Lower leg skin (tissue), 4 donors: ENCODE measurements at regions not wholly inside any gene's neighbourhood (a gene's known extent, or its start where the extent isn't known, plus 50 kb on each side); places are given as distances from the start of the nearest gene placed in this dataset.

ENCODE experiments used
- DNase-seq, 2 donors: peaks; one replicate each; pipeline ENCODE4 v3.0.0-alpha.2; 2019; ENCODE audit warnings: low spot score in 2 of 2
- H3K4me3 ChIP-seq: fragments of 200-600 bp; sonication (generic); 2 replicates; pipeline ENCODE4 v1.5.1; 2017; ENCODE audit warnings: mild to moderate bottlenecking, low read depth; ENCODE audit not compliant: poor library complexity, severe bottlenecking
- CTCF ChIP-seq, 3 donors: fragments of 450-650 bp; IDR thresholded peaks; one replicate each; pipeline ENCODE4 v1.5.1; 2016; ENCODE audit warnings: antibody characterized with exemption in 3 of 3, mild to moderate bottlenecking in 3 of 3, moderate library complexity in 2 of 3
- POLR2A ChIP-seq, 2 donors: fragments of 450-650 bp; IDR thresholded peaks; one replicate each; pipeline ENCODE4 v1.6.1; 2016 to 2017; ENCODE audit warnings: antibody characterized with exemption in 2 of 2, mild to moderate bottlenecking in 1 of 2, moderate library complexity in 1 of 2
- WGBS, 2 donors: methylation state at CpG; one replicate each; pipeline ENCODE4 v1.1.5; 2018; 5-methylcytosine and 5-hydroxymethylcytosine counted together
- intact Hi-C: fragments of 100-400 bp; cut with DNase I; formaldehyde crosslinking; loops from one replicate; pipeline ENCODE4 v1.15.0; 2023; ENCODE audit warnings: low total_unique reads

DNA sequence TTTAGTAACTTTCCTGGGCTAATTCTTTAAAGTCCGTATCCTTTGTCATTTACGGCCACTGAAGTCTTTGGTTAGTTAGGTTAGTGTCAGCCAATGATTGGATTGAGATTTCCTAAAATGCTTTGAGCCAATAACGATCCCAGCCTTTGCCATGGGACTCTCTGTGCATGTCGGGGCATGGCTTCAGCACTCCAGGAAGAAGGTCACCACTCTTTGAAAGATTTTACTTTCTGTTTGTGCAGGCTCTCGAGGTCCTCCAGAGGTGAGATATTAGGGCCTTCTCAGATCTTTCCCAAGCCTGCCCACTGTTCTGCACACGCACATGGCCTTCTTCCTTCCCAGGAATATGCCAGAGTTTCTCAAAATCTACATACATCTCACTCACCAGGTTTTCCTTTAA is 153.7 kb upstream of the ARGLU1 start:
- TF ChIP-seq POLR2A (IDR thresholded peaks at IDR 0.05) (no peak), CTCF (IDR thresholded peaks at IDR 0.05) (no peak)
- 86 to 92% methylated on average over 6 of the region's 6 CpGs for WGBS, 2 donors
- intact Hi-C loops: no loop called here
- no peak overlapping the region for H3K4me3 ChIP-seq
- DNase-seq: no peak

DNA sequence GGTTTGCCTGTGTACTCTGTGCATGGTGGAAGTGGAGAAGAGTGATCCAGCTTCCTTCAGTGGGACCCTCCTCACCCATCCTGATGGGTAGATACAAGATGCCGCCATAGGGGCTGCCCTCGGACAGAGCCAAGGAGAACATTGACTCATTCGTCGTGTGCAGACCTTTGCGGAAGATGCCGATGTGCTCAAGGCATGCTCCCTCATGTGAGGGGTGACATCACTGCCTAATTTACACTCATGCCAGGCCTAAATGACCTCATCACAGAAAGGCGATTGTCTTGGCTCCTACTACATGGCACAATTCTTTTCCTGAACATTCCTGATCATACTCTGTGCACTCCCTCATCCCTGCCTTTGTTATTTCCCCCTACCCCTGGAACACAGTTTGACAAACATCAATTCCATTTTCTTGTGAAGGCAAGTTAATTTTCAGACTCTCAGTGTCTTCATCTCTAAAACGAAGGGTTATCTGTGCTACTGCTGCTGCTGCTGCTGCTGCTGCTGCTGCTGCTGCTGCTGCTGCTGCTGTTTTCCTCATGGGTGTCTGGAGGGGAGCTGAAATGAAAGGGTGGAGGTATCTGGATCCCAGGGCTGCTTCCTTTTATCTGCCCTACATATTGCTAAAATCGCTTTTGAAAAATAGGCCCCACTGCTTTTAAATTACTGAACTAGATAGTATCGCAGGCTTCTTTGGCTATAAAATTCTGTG is 146.5 kb upstream of the ARGLU1 start:
- TF ChIP-seq POLR2A (IDR thresholded peaks at IDR 0.05): no peak
- no peak for TF ChIP-seq CTCF (IDR thresholded peaks at IDR 0.05)
- intact Hi-C loops: no loop called here
- no peak for DNase-seq
- WGBS, 2 donors: 61 to 84% methylated on average over 10 of the region's 10 CpGs
- H3K4me3 ChIP-seq: no peak overlapping the region

DNA sequence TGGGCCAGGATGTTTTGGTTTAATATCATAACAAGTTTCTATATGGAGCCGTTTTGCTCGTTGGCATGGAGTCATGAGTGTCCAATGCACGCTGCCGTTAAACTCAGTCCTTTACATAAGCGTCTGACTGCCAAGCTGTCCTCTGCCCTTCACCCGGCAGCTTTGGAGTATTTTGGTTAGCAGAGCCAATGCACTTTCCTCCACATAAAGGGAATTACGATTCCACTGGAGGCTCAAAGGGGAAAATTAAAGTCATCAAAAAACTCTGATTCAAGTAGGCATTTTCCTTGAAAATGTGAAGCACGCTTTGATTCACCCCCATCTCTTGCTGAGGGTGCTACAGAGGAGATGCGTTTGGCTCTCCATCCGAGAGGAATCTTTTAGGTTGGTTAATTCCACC is 144.4 kb upstream of the ARGLU1 start:
- no peak for DNase-seq
- intact Hi-C loops: no loop called here
- 81 to 82% methylated on average over 10 of the region's 10 CpGs for WGBS, 2 donors
- TF ChIP-seq POLR2A (IDR thresholded peaks at IDR 0.05): no peak
- no peak for TF ChIP-seq CTCF (IDR thresholded peaks at IDR 0.05)
- no peak overlapping the region for H3K4me3 ChIP-seq

GRCh38 chr13:106710266-106710665 is 142.3 kb upstream of the ARGLU1 start:
- H3K4me3 ChIP-seq: no peak overlapping the region
- DNase-seq: no peak
- intact Hi-C loops: no loop called here
- 32 to 35% methylated on average over 7 of the region's 7 CpGs for WGBS, 2 donors
- TF ChIP-seq CTCF (IDR thresholded peaks at IDR 0.05) (no peak), POLR2A (IDR thresholded peaks at IDR 0.05) (no peak)

GRCh38 chr13:106709522-106709921 is 141.6 kb upstream of the ARGLU1 start:
- intact Hi-C loops: no loop called here
- H3K4me3 ChIP-seq: no peak overlapping the region

More at GRCh38 chr13:106709522-106709921, 141.6 kb upstream of the ARGLU1 start:
- no peak for DNase-seq
- TF ChIP-seq CTCF (IDR thresholded peaks at IDR 0.05): no peak
- no peak for TF ChIP-seq POLR2A (IDR thresholded peaks at IDR 0.05)
- 50 to 53% methylated on average over 3 of the region's 3 CpGs for WGBS, 2 donors
